H1 (cell line): ENCODE measurements at regions not wholly inside any gene's neighbourhood (a gene's known extent, or its start where the extent isn't known, plus 50 kb on each side); places are given as distances from the start of the nearest gene placed in this dataset.

Source experiments
- PHF8 ChIP-seq: fragments of 200-600 bp; sonication (generic); conservative IDR thresholded peaks from 2 replicates; pipeline ENCODE4 v1.7.1; 2012; ENCODE audit warnings: low read depth, mild to moderate bottlenecking, inconsistent platforms, low read length, moderate library complexity
- RNF2 ChIP-seq: fragments of 200-900, 300-1000 bp; sonication (generic); IDR thresholded peaks from 2 replicates; pipeline ENCODE4 v1.7.1; 2016; ENCODE audit warnings: borderline replicate concordance, low read depth, mild to moderate bottlenecking, antibody characterized with exemption, low read length; ENCODE audit not compliant: poor library complexity, severe bottlenecking; ENCODE audit errors: missing control alignments
- RXRA ChIP-seq: IDR thresholded peaks from 2 replicates; pipeline ENCODE4 v1.6.1; 2011; ENCODE audit warnings: low read depth, mild to moderate bottlenecking, low read length, moderate library complexity; ENCODE audit not compliant: insufficient read depth

DNA sequence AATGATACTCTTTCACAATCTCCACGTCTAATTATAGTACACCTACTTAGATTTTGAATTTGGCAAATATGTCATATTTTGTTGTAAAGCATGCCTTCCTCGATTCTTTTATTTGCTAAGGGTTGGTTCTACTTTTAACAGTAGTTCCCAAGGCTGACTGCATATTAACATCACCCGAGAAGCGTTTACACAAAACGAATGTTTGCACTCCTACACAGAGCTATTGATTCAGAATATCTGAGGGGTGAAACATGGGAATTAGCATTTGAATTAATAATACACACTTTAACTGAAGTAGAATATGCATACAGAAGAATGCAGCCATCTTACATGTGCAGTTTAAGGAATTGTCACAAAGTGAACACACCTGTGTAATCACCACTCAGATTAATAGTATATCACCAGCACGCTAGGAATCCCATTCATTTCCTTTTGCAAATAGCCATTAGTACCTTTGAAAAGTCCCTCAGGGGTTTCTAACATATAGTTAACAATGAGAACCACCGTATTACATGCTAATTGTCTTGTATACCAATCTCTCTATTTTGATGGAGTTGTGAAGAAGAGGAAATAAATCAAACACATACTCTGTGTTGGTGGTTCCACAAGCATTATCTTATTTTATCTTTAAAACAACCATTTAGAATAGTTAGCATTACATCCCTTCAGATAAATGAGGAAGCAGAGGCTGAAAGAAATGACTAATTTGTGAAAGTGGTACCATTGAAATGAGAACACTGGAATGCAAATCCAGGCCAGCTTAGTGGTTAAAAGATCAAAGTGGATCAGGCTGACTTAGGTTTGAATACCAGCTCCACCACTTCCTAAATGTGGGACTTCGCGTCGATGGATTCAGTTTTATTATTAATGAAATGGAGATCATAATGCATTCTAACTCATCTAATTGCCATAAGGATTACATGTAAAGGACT is 317.6 kb downstream of the HDGFL1 start (continued):
- TF ChIP-seq RXRA: no peak
- TF ChIP-seq PHF8: no peak
- no peak for TF ChIP-seq RNF2
